Heart right ventricle (tissue), 16 donors: ENCODE measurements at regions not wholly inside any gene's neighbourhood (a gene's known extent, or its start where the extent isn't known, plus 50 kb on each side); places are given as distances from the start of the nearest gene placed in this dataset.

Source experiments
- ATAC-seq, 8 donors: fragments of 200-7000 bp; cut with Tn5 transposase; one replicate each; pipeline ENCODE4 v1.9.1; 2020; ENCODE audit warnings: mild to moderate bottlenecking in 8 of 8, moderate library complexity in 8 of 8, moderate number of reproducible peaks in 1 of 8
- DNase-seq, 2 donors: peaks; one replicate each; pipeline ENCODE4 v3.0.0-alpha.2; 2020
- H3K27ac ChIP-seq, 10 donors: fragments of 200-600 bp; sonication (generic) in 2 of 10; one replicate each; pipeline versions ENCODE4 v1.5.0 to v1.8.0; 2020 to 2022; ENCODE audit warnings: mild to moderate bottlenecking in 3 of 10
- H3K27me3 ChIP-seq, 7 donors: fragments of 200-600 bp; one replicate each; pipeline ENCODE4 v1.8.0; 2021 to 2022; ENCODE audit warnings: mild to moderate bottlenecking in 2 of 7
- H3K36me3 ChIP-seq, 9 donors: fragments of 200-600 bp; sonication (generic) in 1 of 9; one replicate each; pipeline versions ENCODE4 v1.5.0 to v1.8.0; 2020 to 2022; ENCODE audit warnings: mild to moderate bottlenecking in 2 of 9
- H3K4me1 ChIP-seq, 9 donors: fragments of 200-600 bp; sonication (generic) in 1 of 9; one replicate each; pipeline versions ENCODE4 v1.5.0 to v1.8.0; 2020 to 2022; ENCODE audit warnings: mild to moderate bottlenecking in 4 of 9
- H3K4me3 ChIP-seq, 10 donors: fragments of 200-600 bp; sonication (generic) in 2 of 10; one replicate each; pipeline versions ENCODE4 v1.5.0 to v1.8.0; 2020 to 2022; ENCODE audit warnings: mild to moderate bottlenecking in 7 of 10, moderate library complexity in 2 of 10
- H3K9me3 ChIP-seq, 11 donors: fragments of 200-600 bp in 10 of 11; sonication (generic) in 2 of 11; one replicate each; pipeline versions ENCODE4 v1.5.0 to v1.8.0; 2013 to 2022; ENCODE audit warnings: mild to moderate bottlenecking in 2 of 11, control low read depth in 1 of 11, moderate library complexity in 1 of 11
- WGBS, 2 donors: extraction: QIAGEN DNeasy Blood & Tissue Kit; methylation state at CpG; one replicate each; pipeline ENCODE4 v1.1.7; 2013; ENCODE audit warnings: inconsistent platforms in 1 of 2; 5-methylcytosine and 5-hydroxymethylcytosine counted together
- intact Hi-C, 10 donors: fragments of 100-400 bp; cut with DNase I; formaldehyde crosslinking; loops; one replicate each; pipeline versions ENCODE4 v1.11.1 to v1.14.2; 2022
- TF ChIP-seq, protein P1 (sequence below), 9 donors: fragments of 200-600 bp; sonication (generic) in 2 of 9; IDR thresholded peaks; one replicate each; pipeline versions ENCODE4 v1.5.0 to v1.8.0; 2021 to 2022; ENCODE audit warnings: antibody characterized with exemption in 9 of 9, mild to moderate bottlenecking in 5 of 9, moderate library complexity in 1 of 9
- donor health status: Arrhythmogenic right ventricular cardiomyopathy.
- donor health status: ischemic (EF 13 %, LVEDD 7.1; RV severe dilation, severe dysfunction).
- donor health status: healthy with polysubstance abuse.
- donor health status: DM: no; HTN: yes; CAD: no.
- donor health status: DM: no; HTN: no; CAD: no.
- donor health status: ischemic (EF 25% LVEDD 6.9; RV normal size, moderate dysfunction).
- donor health status: ischemic (EF 25% LVEDD 5.7; RV mildly dilated, moderate dysfunction).
- donor health status: healthy.
- donor health status: DM: yes; HTN: yes; CAD: no.
- donor health status: Ischemic cardiomyopathy.
- donor health status: ischemic (EF 35%, LVEDD 5.7; RV mildly dilated, moderate dysfunction).
- donor health status: nonischemic (EF 11% LVEDD 7.7; RV severe dilation, severe dysfunction).
- donor health status: DM: yes; HTN: yes; CAD: no.
- donor health status: PGD.
- donor health status: ischemic (EF 29% LVEDD 5.4; RV normal size, mild dysfunction).
- donor health status: nonischemic (EF 23%, LVEDD 6.1; RV moderate dilation, normal function).

GRCh38 chr16:54510685-54511221, 224.2 kb upstream of the IRX3 start:
- H3K36me3 ChIP-seq: no peaks in the 10 kb centered on the region
- ATAC-seq: peak in 7 of 8 donors; percentile 18 to 59 (median 32)
- H3K27ac ChIP-seq: peak overlapping the region in 7 of 10 donors; percentile 17 to 76 (median 55)
- peaks cover 7 to 36% (median 25%) of the 10 kb centered on the region in 9 donors for H3K4me1 ChIP-seq
- DNase-seq: no peak
- 53 to 54% methylated on average over 10 of the region's 10 CpGs for WGBS, 2 donors
- TF ChIP-seq, protein P1, sequence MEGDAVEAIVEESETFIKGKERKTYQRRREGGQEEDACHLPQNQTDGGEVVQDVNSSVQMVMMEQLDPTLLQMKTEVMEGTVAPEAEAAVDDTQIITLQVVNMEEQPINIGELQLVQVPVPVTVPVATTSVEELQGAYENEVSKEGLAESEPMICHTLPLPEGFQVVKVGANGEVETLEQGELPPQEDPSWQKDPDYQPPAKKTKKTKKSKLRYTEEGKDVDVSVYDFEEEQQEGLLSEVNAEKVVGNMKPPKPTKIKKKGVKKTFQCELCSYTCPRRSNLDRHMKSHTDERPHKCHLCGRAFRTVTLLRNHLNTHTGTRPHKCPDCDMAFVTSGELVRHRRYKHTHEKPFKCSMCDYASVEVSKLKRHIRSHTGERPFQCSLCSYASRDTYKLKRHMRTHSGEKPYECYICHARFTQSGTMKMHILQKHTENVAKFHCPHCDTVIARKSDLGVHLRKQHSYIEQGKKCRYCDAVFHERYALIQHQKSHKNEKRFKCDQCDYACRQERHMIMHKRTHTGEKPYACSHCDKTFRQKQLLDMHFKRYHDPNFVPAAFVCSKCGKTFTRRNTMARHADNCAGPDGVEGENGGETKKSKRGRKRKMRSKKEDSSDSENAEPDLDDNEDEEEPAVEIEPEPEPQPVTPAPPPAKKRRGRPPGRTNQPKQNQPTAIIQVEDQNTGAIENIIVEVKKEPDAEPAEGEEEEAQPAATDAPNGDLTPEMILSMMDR (IDR thresholded peaks at IDR 0.05): no peak
- no peaks in the 10 kb centered on the region for H3K9me3 ChIP-seq
- H3K27me3 ChIP-seq: no peaks in the 10 kb centered on the region
- intact Hi-C loops: no loop called here
- peak overlapping the region in 2 of 10 donors; percentile 9 to 20 for H3K4me3 ChIP-seq

DNA sequence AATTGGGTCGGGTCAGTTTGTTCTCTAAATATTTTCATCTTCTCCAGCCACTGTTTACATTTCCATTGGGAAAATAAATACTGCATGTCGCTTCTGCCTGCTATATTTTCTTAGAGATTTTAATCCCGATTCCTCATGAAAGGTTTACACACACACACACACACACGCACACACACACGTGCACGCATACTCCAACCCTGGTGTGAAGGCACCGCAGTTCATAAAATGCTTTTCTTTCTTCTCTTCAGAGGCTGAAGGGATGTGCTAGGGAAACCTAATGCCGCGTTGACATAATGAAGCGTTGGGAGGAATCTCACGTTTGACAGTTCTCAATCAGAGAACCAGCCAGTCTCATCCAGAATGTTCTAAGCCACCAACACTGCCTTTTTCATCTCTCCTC, 222.9 kb upstream of the IRX3 start:
- H3K27me3 ChIP-seq: no peaks in the 10 kb centered on the region
- 87 to 90% methylated on average over 11 of the region's 11 CpGs for WGBS, 2 donors
- H3K36me3 ChIP-seq: no peaks in the 10 kb centered on the region
- H3K9me3 ChIP-seq: no peaks in the 10 kb centered on the region
- no peak overlapping the region for H3K27ac ChIP-seq
- DNase-seq (no peak), ATAC-seq (no peak)
- TF ChIP-seq, protein P1 (IDR thresholded peaks at IDR 0.05): no peak
- intact Hi-C loops: loop anchor here in 5 of 10 donors (10.0 kb wide), 6 partner anchors 85 to 415 kb away; partner anchors contain the start of gene IRX3 (in 2 of the 5)
- H3K4me1 ChIP-seq: peaks cover 8 to 49% (median 38%) of the 10 kb centered on the region in 9 donors
- no peak overlapping the region for H3K4me3 ChIP-seq

DNA sequence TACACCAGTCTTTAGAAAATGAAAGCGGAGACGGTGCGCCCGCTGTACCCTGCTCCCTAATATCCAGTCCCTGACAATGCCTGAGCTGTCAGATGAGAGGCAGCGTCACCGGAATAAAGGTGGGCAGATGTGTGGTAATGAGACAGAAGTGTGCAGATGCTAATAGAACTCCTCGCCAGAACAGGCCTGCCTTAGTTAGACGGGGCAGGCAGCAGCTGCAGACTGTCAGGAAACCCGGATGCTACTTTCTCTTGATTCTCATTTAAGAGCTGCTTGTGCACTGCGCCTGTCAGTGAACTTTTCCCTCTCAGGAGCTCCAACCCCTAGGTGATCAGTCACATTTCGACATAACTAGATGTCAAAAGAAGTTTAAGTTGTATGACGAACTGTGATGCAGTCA, 221.8 kb upstream of the IRX3 start:
- Histone ChIP-seq H3K27ac (no peak overlapping the region), H3K27me3 (no peaks in the 10 kb centered on the region), H3K9me3 (no peaks in the 10 kb centered on the region), H3K4me1 (peaks cover 14 to 60% (median 49%) of the 10 kb centered on the region in 9 donors), H3K4me3 (no peak overlapping the region), H3K36me3 (no peaks in the 10 kb centered on the region)
- no peak for DNase-seq
- 93 to 95% methylated on average over 12 of the region's 12 CpGs for WGBS, 2 donors
- TF ChIP-seq, protein P1 (IDR thresholded peaks at IDR 0.05): no peak
- intact Hi-C loops: loop anchor here in 5 of 10 donors (10.0 kb wide), 6 partner anchors 84 to 416 kb away; partner anchors contain the start of gene IRX3 (in 2 of the 5)
- no peak for ATAC-seq

GRCh38 chr16:54506741-54507500, 220.3 kb upstream of the IRX3 start:
- ATAC-seq (peak in 1 of 8 donors; percentile 31), DNase-seq (no peak)
- Histone ChIP-seq H3K27me3 (no peaks in the 10 kb centered on the region), H3K36me3 (no peaks in the 10 kb centered on the region), H3K9me3 (no peaks in the 10 kb centered on the region), H3K27ac (peak overlapping the region in 8 of 10 donors; percentile 24 to 81 (median 56)), H3K4me3 (peak overlapping the region in 5 of 10 donors; percentile 1 to 33 (median 15)), H3K4me1 (peaks cover 16 to 73% (median 58%) of the 10 kb centered on the region in 9 donors)
- WGBS, 2 donors: 19 to 39% methylated on average over 11 of the region's 11 CpGs
- intact Hi-C loops: loop anchor here in 5 of 10 donors (10.0 kb wide), 6 partner anchors 82 to 418 kb away; partner anchors contain the start of gene IRX3 (in 2 of the 5)
- TF ChIP-seq, protein P1 (IDR thresholded peaks at IDR 0.05): no peak
